ENCODE measurements at regions not wholly inside any gene's neighbourhood (a gene's known extent, or its start where the extent isn't known, plus 50 kb on each side); places are given as distances from the start of the nearest gene placed in this dataset.
A peak's percentile ranks its signal among the peaks of the same experiment; 100 is the strongest.
"Not testable (repeated sequence)": the region's sequence is repeated elsewhere in the genome, so short reads cannot be mapped to it uniquely, and the experiment has no call there.

DNA sequence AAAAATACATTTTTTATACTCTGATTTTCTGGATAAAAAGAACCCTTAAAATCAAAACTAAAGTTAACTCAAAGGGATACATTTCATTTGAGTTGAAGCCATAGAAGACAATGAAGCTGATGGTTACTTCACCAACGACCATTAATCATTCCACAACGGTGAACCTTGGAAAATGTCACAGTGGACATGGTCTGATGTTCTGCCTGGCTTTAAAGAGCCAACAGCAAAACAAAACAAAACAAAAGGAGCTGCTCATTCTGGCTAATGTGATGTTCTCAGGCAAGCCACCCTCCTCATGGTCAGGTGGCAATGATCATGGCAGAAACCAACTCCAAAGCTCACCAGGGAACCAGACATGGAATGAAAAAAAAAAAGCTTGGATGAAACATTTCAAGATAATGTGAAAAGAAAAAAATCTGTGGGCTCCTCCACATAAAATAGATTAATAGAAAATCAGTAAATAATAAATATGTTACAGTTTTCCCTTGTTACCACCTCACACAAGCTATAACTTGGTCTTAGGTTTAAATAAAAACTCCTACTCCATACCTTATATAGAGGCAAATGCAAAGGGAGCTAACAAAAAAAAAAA lies 90.1 kb upstream of the SERTAD2 start:
- DNase-seq (ENCODE audit: low read depth) = no peak

DNA sequence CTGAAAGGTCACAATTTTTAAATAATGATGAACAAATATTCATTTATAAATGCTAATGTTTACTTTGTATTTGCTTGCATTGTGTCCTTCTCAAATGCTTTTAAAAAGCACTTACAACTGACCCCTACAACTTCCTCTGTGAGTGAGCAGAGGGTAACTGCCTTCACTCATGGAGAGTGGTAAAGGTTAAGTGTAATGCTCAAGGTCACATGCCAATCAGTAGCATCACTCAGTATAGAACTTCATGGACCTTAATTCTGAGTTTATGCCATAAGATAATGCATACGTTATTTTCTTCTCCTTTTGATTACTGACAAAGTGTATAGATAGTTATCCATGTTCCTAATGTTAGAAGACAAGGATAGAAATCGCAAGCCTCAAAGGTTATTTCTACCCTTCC lies 91.8 kb upstream of the SERTAD2 start:
- DNase-seq (ENCODE audit: low read depth) = no peak

DNA sequence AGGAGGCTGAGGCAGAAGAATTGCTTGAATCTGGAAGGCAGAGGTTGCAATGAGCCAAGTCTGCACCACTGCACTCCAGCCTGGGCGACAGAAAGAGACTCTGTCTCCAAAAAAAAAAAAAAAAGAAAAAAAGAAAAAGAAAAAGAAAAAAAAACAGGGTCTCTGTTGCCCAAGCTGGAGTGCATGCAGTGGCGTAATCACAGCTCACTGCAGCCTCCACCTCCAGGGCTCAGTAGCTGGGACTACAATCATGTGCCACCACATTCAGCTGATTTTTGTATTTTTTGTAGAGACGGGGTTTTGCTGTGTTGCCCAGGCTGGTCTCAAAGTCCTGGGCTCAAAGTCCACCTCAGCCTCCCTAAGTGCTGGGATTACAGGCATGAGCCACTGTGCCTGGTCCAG lies 94.0 kb upstream of the SERTAD2 start:
- DNase-seq (ENCODE audit: low read depth) = not testable (repeated sequence)

DNA sequence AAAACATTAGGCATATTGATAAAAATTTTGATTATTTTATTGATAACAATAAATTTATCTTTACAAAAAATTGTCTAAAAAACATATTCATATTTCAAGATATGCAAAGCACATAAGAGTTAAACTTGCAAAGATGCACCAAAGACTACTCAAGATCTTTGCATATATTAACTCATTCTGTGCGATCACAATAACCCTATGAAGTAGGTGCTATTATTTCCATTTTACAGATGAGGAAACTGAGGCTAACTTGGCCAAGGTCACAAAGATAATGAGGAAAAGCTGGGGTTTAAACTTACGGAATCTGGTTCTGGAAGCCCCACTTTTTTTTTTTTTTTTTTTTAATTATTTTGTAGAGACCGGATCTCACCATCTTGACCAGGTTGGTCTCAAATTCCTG lies 94.4 kb upstream of the SERTAD2 start:
- DNase-seq (ENCODE audit: low read depth) = no peak

DNA sequence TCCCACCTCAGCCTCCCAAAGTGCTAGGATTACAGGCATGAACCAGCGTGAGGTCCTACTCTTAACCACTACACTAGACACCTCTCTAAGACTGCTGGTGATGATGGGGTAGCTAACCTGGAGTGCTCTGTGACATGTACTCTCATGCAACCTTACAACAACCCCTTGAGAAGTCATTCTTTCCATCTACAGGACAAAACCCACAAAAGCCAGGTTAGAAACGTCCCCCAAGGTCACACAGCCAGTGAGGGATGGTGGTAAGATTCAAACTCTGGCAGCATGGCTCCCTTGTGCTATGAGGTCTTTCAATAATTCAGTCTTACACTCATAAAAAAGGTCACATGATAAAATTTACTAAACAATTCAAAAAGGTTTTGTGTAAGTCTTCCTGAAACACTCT lies 94.8 kb upstream of the SERTAD2 start:
- DNase-seq (ENCODE audit: low read depth) = no peak

DNA sequence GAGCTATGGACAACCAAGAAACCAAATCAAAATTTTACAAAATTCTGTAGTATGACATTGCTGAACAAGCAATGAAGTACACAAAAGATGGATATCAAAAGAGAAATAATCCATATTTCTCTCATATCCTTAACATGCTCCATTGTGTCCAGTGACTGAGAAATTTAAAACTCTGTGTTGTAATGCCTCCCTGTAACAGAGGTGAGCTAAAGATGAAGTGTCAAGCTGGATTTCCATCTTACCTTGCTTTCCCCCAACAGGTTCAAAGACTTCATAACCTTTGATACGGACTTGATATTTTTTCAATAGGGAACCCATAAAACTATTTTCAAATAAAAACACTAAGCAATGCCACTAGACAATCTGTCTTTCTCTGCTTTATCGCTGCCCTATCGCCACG lies 95.7 kb upstream of the SERTAD2 start:
- DNase-seq (ENCODE audit: low read depth) = no peak

DNA sequence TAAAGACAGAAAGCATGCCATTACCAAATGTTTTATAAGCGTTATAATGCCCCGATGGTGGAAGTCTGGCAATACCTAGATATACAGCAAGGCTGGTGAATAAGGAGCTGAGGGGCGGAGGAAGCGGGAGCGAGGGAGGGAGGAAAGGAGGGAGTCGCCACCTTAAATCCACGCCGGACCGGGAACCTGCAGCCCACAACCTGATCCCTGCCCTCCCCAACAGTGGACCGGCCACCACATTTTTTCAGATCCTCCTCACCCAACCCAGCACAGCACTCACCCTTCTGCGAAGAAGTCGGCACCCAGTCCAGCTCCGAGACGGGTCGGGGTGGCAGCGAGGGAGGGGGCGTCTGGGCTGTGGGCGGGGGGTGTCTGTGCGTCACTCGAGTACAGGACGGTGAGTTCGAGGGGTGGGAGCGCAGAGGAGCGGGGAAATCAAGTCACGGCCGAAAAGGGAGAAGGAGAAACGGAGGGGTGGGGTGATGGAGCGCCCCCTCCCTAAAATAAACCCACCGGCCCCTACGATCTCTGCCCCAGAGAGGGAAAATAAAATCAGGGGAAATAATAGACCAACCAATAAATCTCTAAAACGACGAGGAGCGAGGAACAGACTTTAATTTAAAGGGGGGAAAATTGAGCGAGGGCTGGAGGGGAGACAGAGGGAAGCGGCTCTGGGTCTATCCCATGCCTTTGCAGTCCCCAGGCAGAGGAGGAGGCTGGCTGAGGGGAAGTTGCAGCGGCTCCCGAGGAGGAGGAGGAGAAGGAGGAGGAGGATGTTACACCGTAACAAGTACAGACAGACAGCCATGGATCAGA lies 96.5 kb upstream of the SERTAD2 start:
- DNase-seq (ENCODE audit: low read depth) = no peak

DNA sequence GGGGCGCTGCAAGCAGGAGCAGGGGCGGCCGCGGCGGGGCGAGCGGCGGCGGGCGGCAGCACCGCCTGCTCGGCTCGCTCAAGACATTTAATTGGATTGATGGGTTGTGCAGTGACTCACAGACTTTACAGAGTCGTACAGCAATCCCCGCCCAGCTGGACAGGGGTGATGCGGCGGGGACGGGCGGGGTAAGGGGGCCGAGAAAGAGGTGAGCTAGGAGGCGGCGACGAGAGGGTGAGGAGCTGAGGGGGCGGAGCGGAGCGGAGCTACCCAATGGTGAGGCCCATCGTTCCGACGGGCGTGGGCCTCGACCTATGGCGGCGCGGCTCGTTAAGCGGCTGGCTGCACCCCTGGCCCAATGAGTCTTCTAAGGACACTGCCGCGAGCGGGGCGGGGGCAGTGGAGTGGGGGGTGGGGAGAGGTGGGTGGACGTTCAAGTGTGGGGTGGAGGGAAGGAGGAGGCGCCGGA lies 97.1 kb upstream of the SERTAD2 start:
- DNase-seq (ENCODE audit: low read depth) = peak; percentile 99

DNA sequence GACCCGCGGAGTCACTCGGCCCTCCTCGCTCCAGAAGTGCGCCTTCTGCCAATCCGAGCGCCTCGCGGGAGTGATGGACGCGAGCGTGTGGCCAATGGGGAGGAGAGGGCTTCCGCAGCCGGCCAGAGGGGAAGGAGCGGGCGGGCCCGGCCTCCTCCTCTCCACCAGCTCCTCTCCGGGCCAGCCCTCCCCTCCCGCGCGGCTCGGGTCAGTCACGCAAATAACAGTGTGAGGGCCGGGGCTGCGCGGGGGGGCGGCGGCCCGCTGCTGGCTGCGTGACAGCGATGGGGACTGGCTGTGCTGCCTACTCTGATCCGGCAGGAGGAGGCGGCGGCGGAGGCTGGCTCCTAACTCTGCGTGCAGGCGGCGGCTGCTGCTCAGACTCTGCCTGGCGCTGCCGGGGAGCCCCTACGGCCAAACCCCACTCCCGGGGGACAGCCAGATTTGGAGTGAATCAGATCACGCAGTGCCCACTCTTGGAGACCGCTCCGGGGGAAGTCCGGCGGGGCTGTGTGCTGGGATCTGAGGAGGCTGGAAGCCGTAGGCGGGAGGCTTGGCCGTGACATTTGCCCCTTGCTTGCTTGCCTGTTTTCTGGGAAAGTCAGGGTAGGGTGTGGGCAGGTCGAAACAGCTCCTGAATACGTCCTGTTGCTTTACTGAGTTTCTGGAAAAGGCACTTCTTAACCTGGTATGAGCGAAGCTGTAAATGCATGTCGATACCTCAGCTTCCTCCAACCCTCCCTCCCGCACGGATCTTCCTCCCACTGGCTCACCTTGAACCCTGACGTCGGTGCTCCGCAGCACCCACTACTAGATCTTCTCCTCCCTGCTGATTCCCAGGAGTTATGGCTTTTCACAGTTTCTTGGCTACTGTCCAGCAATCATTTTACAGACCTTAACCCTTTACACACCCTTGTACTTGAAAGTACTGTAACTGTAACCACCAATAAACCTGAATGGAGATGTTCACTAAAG lies 97.9 kb upstream of the SERTAD2 start:
- DNase-seq (ENCODE audit: low read depth) = peak; percentile 99

DNA sequence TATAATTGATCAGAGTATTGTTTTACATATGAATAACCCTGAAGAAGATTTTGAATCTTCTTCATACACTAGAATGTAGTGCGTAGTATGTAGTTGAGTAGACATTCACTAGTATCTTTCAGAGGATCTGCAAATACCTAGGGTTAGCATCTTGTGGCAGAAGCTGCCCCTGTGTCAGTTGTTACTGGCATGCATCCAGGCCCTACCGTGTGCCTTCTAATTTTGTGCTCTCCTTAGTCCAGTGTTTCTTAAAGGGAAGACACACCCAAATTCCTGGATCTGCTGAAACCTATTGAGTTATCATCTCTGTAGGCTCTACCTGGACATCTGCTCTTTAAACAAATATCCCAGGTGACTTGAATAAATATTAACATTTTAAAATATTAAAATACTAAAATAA lies 99.7 kb upstream of the SERTAD2 start:
- DNase-seq (ENCODE audit: low read depth) = no peak

DNA sequence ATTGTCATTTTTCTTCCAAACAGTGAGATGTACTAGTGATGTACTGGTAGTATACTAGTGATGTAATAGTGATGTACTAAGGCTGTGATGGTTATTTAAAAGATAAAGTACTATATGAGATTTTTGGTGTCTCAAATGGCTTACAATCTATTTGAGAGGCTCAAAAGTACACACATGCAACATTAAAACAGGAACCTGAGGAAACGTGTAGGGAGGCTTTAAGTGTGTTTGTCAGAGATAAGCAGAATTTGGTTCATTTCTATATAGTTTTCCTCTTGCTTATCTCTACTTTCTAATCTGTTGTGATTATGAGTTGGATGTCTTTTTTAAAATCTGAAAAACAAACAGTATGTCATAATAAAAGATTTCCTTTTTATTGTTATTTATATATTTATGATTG lies 100.9 kb upstream of the SERTAD2 start:
- no peak for DNase-seq (ENCODE audit: low read depth)

DNA sequence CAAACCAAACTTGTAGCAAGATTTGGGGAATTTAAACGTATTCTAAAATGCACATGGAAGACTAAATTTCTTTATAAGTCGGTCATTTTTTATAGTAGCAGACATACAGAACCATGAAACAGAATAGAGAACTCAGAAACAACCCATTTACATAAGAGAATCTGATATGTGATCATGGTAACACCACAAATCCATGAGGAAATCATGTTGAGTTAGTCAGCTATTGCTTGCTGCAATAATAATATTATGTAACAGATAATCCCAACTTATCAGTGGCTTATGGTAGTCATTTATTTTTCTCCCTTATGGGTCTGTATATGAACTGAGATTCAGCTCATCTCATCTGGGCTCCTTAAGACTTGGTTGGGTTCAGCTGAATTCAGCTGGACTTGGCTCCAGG lies 103.4 kb upstream of the SERTAD2 start:
- DNase-seq (ENCODE audit: low read depth) = no peak

DNA sequence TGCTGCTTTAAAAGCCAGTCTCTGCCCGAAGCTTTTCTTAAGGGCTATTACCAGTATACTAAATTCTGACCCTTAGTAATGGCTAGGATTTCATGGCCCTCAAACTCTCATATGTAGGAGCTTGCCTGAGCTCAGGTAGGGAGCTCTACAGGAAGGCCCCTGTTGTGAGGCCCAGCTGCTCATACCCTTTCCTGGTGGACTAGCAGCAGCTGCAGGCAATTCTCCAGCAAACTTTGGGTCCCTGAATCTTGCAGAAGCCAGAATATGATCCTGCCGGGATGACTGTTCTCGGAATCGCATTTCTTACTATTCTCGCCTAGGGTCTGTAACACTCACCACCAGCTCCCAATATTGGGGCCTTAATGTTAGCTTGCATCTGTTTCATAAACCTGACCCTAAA lies 106.4 kb upstream of the SERTAD2 start:
- no peak for DNase-seq (ENCODE audit: low read depth)

DNA sequence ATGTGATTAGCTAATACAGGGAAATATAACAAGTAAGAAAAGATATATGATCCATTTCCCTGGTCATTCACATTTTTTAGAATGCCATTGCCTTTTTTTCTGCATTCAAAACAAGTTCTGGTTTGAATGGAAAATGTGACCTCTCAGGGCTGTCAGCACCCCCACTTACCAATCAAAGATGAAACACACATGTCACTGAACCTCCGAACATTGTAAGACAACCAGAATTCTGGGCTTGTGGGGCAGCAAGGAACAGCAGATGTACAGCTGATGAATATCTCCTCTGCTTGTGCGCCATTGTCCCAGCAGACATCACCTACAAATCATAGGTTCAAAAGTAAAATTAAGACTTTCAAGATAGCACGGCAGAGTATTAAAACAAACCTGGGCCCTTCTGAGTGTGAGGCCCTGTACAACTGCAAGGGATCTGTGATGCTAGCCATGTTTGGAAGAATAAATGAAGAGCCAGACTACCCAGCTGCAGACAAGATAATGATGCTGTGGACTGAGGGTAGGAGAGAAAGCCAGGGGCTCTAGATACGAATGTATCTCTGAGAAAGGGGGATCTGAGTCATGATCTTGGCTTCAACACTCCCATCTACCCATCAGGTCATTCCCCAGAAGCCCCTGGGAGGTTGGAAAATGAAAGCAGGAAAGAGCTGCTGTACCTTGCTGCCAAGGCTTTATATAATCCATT lies 108.7 kb upstream of the SERTAD2 start:
- no peak for DNase-seq (ENCODE audit: low read depth)

DNA sequence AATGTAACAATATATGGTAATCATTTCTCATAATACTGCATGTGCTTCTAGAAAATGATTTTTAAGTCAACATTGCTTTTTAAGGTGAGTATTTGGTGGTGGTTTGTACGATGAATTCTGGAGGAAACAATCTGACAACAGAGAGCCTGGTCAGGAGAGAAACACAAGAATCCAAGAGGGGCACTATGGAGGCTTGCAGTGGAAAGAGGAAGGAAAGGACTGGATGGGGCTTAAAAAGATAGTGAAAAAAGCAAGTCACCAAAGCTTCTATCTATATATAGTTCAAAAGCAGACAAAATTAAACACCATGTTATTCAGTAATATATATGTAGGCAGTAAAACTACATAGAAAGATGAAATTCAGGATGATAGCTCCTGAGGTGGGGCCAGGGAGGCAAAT lies 109.4 kb upstream of the SERTAD2 start:
- no peak for DNase-seq (ENCODE audit: low read depth)

DNA sequence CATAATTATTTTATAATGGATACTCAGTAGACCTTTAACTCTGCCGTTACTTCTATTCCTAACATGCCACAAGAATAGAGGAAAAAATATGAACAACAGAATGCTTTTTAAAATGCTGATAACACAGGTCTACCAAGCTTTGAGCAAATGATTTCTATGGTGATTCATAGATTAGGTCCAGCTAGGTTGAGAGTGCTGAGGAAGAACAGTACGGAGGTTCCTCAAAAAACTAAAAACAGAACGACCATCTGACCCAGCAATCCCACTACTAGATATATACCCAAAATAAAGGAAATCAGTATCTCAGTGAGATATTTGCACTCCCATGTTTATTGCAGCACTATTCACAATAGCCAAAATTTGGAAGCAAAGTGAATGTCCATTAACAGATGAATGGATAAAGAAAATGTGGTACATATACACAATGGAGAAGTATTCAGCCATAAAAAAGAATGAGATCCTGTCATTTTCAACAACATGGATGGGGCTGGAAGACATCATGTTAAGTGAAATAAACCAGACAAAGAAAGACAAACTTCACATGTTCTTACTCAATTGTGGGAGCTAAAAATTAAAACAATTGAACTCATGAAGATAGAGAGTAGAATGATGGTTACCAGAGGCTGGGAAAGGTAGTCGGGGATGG lies 111.6 kb upstream of the SERTAD2 start:
- DNase-seq (ENCODE audit: low read depth) = no peak

DNA sequence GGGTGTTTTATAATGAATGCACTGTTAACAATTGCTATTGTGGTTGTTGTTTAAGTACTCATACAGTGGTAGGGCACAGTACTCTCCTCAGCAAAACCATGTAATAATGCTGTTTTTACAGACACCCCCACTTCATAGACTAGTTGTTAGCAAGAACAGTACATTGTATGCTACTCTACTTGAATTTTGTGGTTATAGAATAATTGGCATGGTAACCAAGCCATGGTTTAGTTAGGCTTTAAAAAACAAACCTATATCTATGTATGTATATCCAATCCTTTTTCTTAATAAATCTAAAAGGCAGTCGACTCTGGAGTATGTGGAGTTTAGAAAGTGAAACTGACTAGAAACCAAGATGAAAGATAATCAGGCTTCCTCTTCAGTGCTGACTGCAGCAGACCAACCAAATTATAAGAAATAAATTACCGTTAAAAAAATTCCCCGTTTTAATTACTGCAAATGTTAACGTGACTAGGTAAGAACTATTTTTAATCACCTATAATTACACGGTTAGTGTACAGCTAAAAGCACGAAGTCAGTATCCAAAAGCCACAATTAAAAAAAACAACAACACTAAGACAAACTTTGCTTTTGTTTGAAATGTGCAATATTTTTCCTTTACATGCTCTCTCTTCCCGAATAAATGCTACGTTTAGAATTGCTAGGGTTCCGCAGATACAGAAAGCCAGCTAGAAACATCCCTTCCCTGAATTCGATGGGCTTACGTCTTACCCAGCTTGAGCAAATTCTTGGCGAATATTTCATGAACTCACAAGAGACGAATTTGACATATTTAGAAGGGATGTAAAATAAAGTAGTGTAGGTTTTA lies 113.3 kb upstream of the SERTAD2 start:
- DNase-seq (ENCODE audit: low read depth) = no peak

DNA sequence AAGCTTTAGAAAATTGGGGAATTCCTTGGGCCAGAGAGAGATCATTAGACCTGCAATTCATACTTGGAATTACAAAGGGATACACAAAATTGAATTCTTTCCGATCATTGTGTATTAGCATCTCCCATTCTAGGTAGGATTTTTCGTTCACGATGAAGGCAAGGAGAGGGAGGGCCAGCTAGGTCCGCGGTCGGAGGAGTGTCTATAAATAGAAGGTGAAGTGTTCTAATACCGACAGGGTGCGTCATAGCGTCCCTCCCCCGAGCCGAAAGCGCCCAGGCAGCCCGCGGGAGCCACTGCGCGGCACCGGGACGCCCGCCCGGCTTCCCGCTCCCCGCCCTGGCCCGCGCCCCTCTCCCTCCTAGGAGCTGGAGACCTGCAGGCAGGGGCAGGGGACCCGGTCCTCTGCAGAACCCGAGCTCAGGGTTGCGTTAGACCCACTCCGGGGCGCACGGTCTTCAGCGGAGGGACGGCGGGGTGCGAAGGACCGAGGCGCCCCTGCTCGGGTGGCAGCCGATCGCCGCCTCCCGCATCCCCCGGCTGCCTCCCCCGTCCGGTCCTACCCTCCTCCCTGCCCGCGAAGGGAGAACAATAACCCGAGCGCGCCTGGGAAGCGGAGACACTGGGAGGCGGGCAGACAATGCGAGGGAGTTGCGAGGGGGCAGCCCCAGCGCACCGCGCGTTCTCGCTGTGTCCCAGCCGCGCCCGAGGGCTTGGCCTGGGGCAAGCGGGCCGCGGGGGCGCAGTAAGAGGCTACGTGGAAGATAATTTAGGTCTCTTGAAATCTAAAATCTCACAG lies 114.2 kb upstream of the SERTAD2 start:
- DNase-seq (ENCODE audit: low read depth) = peak; percentile 85

DNA sequence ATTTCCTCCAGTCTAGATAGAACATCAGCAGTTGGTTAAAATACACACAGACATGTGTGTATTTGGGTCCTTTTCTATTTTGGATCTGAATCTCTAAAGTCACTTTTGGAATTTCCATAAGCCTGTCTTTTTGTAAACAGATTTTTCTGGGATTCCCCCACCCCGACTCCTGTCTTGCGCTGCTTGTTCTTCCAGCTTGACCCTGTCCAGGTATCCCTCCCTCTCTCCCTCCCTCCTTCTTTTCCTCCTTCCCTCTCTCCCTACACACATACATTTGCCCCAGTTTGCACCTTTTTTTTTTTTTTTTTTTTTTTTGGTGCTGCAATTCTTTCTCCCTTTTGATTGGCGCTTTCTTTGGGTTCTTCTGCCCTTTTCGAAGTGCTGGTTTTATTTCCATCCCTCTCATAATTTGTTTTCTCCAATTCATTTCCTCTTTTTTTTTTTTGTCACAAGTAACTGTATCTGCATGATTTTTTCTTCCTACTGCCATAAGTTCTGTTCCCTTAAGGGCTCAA lies 114.8 kb upstream of the SERTAD2 start:
- DNase-seq (ENCODE audit: low read depth) = no peak

Data from stromal cell of bone marrow (primary cell).